Activated CD8-positive, alpha-beta memory T cell treated with anti-CD3 and anti-CD28 coated beads for 1 hour (primary cell): ENCODE measurements at regions not wholly inside any gene's neighbourhood (a gene's known extent, or its start where the extent isn't known, plus 50 kb on each side); places are given as distances from the start of the nearest gene placed in this dataset.
A peak's percentile ranks its signal among the peaks of the same experiment; 100 is the strongest.

Experiments used
- DNase-seq, 2 donors: peaks; one replicate each; pipeline ENCODE4 v3.0.0-alpha.2; 2020; ENCODE audit warnings: low read depth in 1 of 2; ENCODE audit errors: extremely low read depth in 1 of 2

GRCh38 chr16:55257966-55258613 is 65.9 kb upstream of the IRX6 start:
- DNase-seq, result peak in 1 of 2 donors; percentile 8

GRCh38 chr16:55261301-55261700 is 62.7 kb upstream of the IRX6 start:
- DNase-seq, result no peak

DNA sequence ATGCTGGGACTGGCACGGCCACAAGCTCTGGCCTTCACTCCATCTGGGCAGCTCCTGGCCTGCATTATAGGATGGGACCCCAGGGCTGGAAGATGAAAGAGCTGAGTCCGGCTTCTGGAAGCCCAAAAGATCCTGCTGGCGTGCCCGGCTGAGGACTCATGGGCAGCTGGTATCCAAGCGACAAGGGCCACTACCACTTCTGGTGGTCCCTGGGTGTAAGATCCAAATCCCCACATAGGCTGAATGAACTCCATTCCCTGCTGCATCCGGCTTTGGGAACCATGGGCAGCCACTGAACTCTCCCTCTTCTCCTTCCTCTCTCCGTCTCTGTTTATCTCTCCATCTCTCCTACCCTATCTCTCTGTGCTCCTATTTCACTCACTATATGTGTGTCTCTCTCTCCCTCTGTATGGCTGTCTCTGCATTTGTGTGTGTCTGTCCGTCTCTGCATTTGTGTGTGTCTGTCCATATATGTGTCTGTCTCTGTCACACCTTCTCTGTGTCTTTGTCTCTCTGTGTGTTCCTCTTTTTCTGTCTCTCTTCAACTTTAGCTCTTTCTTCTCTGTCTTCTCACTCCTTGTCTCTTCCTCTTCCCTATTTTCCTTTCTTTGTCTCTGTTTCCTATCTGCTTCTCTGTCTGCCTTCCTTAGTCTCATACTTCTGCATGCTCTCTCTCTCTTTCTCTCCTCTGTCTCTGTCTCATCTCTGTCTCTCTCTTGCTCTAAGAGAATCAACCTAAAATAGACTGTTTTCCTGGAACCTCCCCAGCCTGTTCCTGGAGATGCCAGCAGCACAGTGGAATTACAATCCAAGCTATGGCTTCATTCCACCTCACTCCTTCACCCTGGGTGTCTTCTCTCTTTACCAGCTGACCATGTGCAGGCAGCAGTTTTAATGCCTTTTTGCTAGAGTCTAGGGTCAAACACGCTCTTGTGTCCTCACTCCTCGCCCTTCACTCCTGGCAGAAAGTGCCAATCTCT is 60.4 kb upstream of the IRX6 start:
- DNase-seq, result no peak

- DNase-seq, result no peak
Observed at GRCh38 chr16:55264949-55265348, 59.1 kb upstream of the IRX6 start.

- DNase-seq, result no peak
Observed at GRCh38 chr16:55265926-55266325, 58.1 kb upstream of the IRX6 start.

GRCh38 chr16:55271945-55272513 is 52.0 kb upstream of the IRX6 start:
- DNase-seq, result no peak

GRCh38 chr16:55272744-55273143 is 51.3 kb upstream of the IRX6 start:
- no peak for DNase-seq

DNA sequence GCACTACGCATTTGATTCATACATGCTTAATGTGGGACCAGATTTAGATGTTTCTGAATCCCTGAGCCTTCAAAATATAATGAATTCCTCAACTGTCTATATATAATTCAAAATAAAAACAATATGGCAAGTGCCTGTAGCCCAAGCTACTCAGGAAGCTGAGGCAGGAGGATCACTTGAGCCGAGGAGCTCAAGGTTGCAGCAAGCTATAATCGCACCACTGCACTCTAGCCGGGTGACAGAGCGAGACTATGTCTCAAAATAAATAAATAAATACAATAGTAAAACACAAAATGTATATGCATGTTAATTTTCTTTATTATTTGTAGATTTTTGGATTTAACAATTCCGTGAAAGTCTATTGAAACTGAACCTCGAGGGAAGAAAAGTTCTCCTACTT is 50.6 kb upstream of the IRX6 start:
- no peak for DNase-seq

GRCh38 chr16:55273959-55274358 is 50.0 kb upstream of the IRX6 start:
- DNase-seq, result no peak
